ENCODE measurements at regions not wholly inside any gene's neighbourhood (a gene's known extent, or its start where the extent isn't known, plus 50 kb on each side); places are given as distances from the start of the nearest gene placed in this dataset.

GRCh38 chr13:67996101-67996500, 766.0 kb upstream of the PCDH9 start:
- H3K9me2 ChIP-seq (ENCODE audit: insufficient read depth), result no peaks in the 10 kb centered on the region
- no peak overlapping the region for H2AFZ ChIP-seq
- TF ChIP-seq EZH2 (IDR thresholded peaks at IDR 0.05; ENCODE audit: insufficient read depth, poor library complexity, severe bottlenecking) (no peak), EZH2phosphoT487 (IDR thresholded peaks at IDR 0.05; ENCODE audit: insufficient read depth, low read depth) (no peak)
- no peaks in the 10 kb centered on the region for H3F3A ChIP-seq (ENCODE audit: insufficient read depth)
- H3K36me3 ChIP-seq (ENCODE audit: low read depth), result no peaks in the 10 kb centered on the region
- H3K9ac ChIP-seq, result no peak overlapping the region
- in situ Hi-C loops (cut with MboI), result no loop called here
- no peaks in the 10 kb centered on the region for H3K4me1 ChIP-seq (ENCODE audit: insufficient read depth)
- 44 to 45% methylated on average over 11 of the region's 11 CpGs for WGBS, 2 experiments (ENCODE audit: low coverage in 1 of 2, low lambda C conversion rate in 2 of 2, missing lambda C conversion rate in 2 of 2)
- H3K4me2 ChIP-seq (ENCODE audit: unreplicated experiment), result no peak overlapping the region
- no peaks in the 10 kb centered on the region for H3K79me2 ChIP-seq (ENCODE audit: insufficient read depth)
- H4K20me1 ChIP-seq (ENCODE audit: insufficient read depth), result no peaks in the 10 kb centered on the region
- no peaks in the 10 kb centered on the region for H3K27me3 ChIP-seq (replicated peaks; ENCODE audit: insufficient read depth)
- H3K4me3 ChIP-seq, result no peak overlapping the region
- no peaks in the 10 kb centered on the region for H3K9me3 ChIP-seq (ENCODE audit: low read depth)
- H3K27ac ChIP-seq, result no peak overlapping the region
- DNase-seq, result no peak

- H3K27ac ChIP-seq, result no peak overlapping the region
- no peak for DNase-seq
- no peaks in the 10 kb centered on the region for H3F3A ChIP-seq (ENCODE audit: insufficient read depth)
- no peaks in the 10 kb centered on the region for H3K4me1 ChIP-seq (ENCODE audit: insufficient read depth)
- in situ Hi-C loops (cut with MboI), result no loop called here
- no peak overlapping the region for H3K4me2 ChIP-seq (ENCODE audit: unreplicated experiment)
- no peaks in the 10 kb centered on the region for H3K36me3 ChIP-seq (ENCODE audit: low read depth)
- H2AFZ ChIP-seq, result no peak overlapping the region
- WGBS, 2 experiments (ENCODE audit: low coverage in 1 of 2, low lambda C conversion rate in 2 of 2, missing lambda C conversion rate in 2 of 2), result 27 to 64% methylated on average over 4 of the region's 4 CpGs
- TF ChIP-seq EZH2 (IDR thresholded peaks at IDR 0.05; ENCODE audit: insufficient read depth, poor library complexity, severe bottlenecking) (no peak), EZH2phosphoT487 (IDR thresholded peaks at IDR 0.05; ENCODE audit: insufficient read depth, low read depth) (no peak)
- no peak overlapping the region for H3K9ac ChIP-seq
- H3K27me3 ChIP-seq (replicated peaks; ENCODE audit: insufficient read depth), result no peaks in the 10 kb centered on the region
- no peaks in the 10 kb centered on the region for H3K9me2 ChIP-seq (ENCODE audit: insufficient read depth)
- H3K79me2 ChIP-seq (ENCODE audit: insufficient read depth), result no peaks in the 10 kb centered on the region
- no peaks in the 10 kb centered on the region for H4K20me1 ChIP-seq (ENCODE audit: insufficient read depth)
- no peak overlapping the region for H3K4me3 ChIP-seq
- H3K9me3 ChIP-seq (ENCODE audit: low read depth), result no peaks in the 10 kb centered on the region
Observed at GRCh38 chr13:67990868-67991267, 760.7 kb upstream of the PCDH9 start.

GRCh38 chr13:67986234-67986633, 756.1 kb upstream of the PCDH9 start:
- Histone ChIP-seq H3K4me1 (ENCODE audit: insufficient read depth) (no peaks in the 10 kb centered on the region), H3K27me3 (replicated peaks; ENCODE audit: insufficient read depth) (no peaks in the 10 kb centered on the region), H3K4me2 (ENCODE audit: unreplicated experiment) (no peak overlapping the region), H3K36me3 (ENCODE audit: low read depth) (no peaks in the 10 kb centered on the region), H4K20me1 (ENCODE audit: insufficient read depth) (no peaks in the 10 kb centered on the region), H3K9me2 (ENCODE audit: insufficient read depth) (no peaks in the 10 kb centered on the region), H3K9ac (no peak overlapping the region), H2AFZ (no peak overlapping the region), H3K79me2 (ENCODE audit: insufficient read depth) (no peaks in the 10 kb centered on the region), H3K4me3 (no peak overlapping the region), H3F3A (ENCODE audit: insufficient read depth) (no peaks in the 10 kb centered on the region), H3K27ac (no peak overlapping the region), H3K9me3 (ENCODE audit: low read depth) (no peaks in the 10 kb centered on the region)
- no peak for DNase-seq
- in situ Hi-C loops (cut with MboI), result no loop called here
- TF ChIP-seq EZH2phosphoT487 (IDR thresholded peaks at IDR 0.05; ENCODE audit: insufficient read depth, low read depth) (no peak), EZH2 (IDR thresholded peaks at IDR 0.05; ENCODE audit: insufficient read depth, poor library complexity, severe bottlenecking) (no peak)
- WGBS, 2 experiments (ENCODE audit: low coverage in 1 of 2, low lambda C conversion rate in 2 of 2, missing lambda C conversion rate in 2 of 2), result 40 to 52% methylated on average over 1 of the region's 1 CpG

- Histone ChIP-seq H3F3A (ENCODE audit: insufficient read depth) (no peaks in the 10 kb centered on the region), H4K20me1 (ENCODE audit: insufficient read depth) (no peaks in the 10 kb centered on the region), H2AFZ (no peak overlapping the region), H3K9me3 (ENCODE audit: low read depth) (no peaks in the 10 kb centered on the region), H3K27ac (no peak overlapping the region), H3K4me3 (no peak overlapping the region), H3K9me2 (ENCODE audit: insufficient read depth) (no peaks in the 10 kb centered on the region), H3K9ac (no peak overlapping the region), H3K79me2 (ENCODE audit: insufficient read depth) (no peaks in the 10 kb centered on the region), H3K36me3 (ENCODE audit: low read depth) (no peaks in the 10 kb centered on the region), H3K4me2 (ENCODE audit: unreplicated experiment) (no peak overlapping the region), H3K27me3 (replicated peaks; ENCODE audit: insufficient read depth) (no peaks in the 10 kb centered on the region), H3K4me1 (ENCODE audit: insufficient read depth) (no peaks in the 10 kb centered on the region)
- DNase-seq, result no peak
- in situ Hi-C loops (cut with MboI), result no loop called here
- TF ChIP-seq EZH2phosphoT487 (IDR thresholded peaks at IDR 0.05; ENCODE audit: insufficient read depth, low read depth), result no peak
- no peak for TF ChIP-seq EZH2 (IDR thresholded peaks at IDR 0.05; ENCODE audit: insufficient read depth, poor library complexity, severe bottlenecking)
- 0% methylated on average over 2 of the region's 2 CpGs for WGBS, 2 experiments (ENCODE audit: low coverage in 1 of 2, low lambda C conversion rate in 2 of 2, missing lambda C conversion rate in 2 of 2)
Observed at GRCh38 chr13:67977066-67977465, 746.9 kb upstream of the PCDH9 start.

GRCh38 chr13:67971291-67971690, 741.2 kb upstream of the PCDH9 start:
- Histone ChIP-seq H3K9me2 (ENCODE audit: insufficient read depth) (no peaks in the 10 kb centered on the region), H3F3A (ENCODE audit: insufficient read depth) (no peaks in the 10 kb centered on the region), H3K4me2 (ENCODE audit: unreplicated experiment) (no peak overlapping the region), H4K20me1 (ENCODE audit: insufficient read depth) (no peaks in the 10 kb centered on the region), H3K79me2 (ENCODE audit: insufficient read depth) (no peaks in the 10 kb centered on the region), H3K9ac (no peak overlapping the region), H3K36me3 (ENCODE audit: low read depth) (no peaks in the 10 kb centered on the region), H3K9me3 (ENCODE audit: low read depth) (no peaks in the 10 kb centered on the region), H3K4me1 (ENCODE audit: insufficient read depth) (no peaks in the 10 kb centered on the region), H2AFZ (no peak overlapping the region), H3K4me3 (no peak overlapping the region), H3K27me3 (replicated peaks; ENCODE audit: insufficient read depth) (no peaks in the 10 kb centered on the region), H3K27ac (no peak overlapping the region)
- TF ChIP-seq EZH2 (IDR thresholded peaks at IDR 0.05; ENCODE audit: insufficient read depth, poor library complexity, severe bottlenecking), result no peak
- no peak for TF ChIP-seq EZH2phosphoT487 (IDR thresholded peaks at IDR 0.05; ENCODE audit: insufficient read depth, low read depth)
- WGBS, 2 experiments (ENCODE audit: low coverage in 1 of 2, low lambda C conversion rate in 2 of 2, missing lambda C conversion rate in 2 of 2), result 23 to 25% methylated on average over 5 of the region's 5 CpGs
- in situ Hi-C loops (cut with MboI), result no loop called here
- DNase-seq, result no peak

Measured in GM23248 (cell line).